ENCODE measurements at regions not wholly inside any gene's neighbourhood (a gene's known extent, or its start where the extent isn't known, plus 50 kb on each side); places are given as distances from the start of the nearest gene placed in this dataset.
A peak's percentile ranks its signal among the peaks of the same experiment; 100 is the strongest.

DNA sequence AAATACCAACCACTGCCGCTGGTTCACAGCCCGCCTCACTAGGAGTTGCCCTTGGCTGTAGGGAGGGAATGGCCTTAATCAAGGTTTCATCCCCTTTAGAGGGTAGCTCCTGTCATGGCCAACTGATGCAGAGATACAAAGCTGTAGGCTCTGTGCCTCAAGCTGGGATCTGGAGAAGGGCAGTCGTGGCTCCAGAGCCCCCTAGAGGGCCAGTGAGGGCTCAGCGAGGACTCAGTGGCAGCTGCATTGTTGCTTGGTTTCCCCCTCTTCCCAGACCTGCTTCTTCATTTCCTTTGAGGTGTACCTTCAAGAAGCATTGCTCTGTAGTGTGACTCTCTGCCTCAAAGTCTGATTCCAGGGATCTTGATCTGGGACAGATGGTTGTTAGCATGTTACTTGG lies 302.1 kb downstream of the LPIN1 start:
- Mint-ChIP-seq H3K36me3 (ENCODE audit: low read depth) (0 out of 2 replicates have a peak, but pooled peaks cover under 1% of the 10 kb centered on the region), H3K4me1 (ENCODE audit: low read depth) (peaks cover 55% of the 10 kb centered on the region), H3K4me3 (no peak overlapping the region), H3K9me3 (no peaks in the 10 kb centered on the region), H3K27me3 (ENCODE audit: insufficient read depth) (no peaks in the 10 kb centered on the region), H3K27ac (no peak overlapping the region)
- TF ChIP-seq, protein P1, sequence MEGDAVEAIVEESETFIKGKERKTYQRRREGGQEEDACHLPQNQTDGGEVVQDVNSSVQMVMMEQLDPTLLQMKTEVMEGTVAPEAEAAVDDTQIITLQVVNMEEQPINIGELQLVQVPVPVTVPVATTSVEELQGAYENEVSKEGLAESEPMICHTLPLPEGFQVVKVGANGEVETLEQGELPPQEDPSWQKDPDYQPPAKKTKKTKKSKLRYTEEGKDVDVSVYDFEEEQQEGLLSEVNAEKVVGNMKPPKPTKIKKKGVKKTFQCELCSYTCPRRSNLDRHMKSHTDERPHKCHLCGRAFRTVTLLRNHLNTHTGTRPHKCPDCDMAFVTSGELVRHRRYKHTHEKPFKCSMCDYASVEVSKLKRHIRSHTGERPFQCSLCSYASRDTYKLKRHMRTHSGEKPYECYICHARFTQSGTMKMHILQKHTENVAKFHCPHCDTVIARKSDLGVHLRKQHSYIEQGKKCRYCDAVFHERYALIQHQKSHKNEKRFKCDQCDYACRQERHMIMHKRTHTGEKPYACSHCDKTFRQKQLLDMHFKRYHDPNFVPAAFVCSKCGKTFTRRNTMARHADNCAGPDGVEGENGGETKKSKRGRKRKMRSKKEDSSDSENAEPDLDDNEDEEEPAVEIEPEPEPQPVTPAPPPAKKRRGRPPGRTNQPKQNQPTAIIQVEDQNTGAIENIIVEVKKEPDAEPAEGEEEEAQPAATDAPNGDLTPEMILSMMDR (IDR thresholded peaks at IDR 0.05) = peak; percentile 29; the same call in 1 of the 2 replicates
- no peak for DNase-seq

DNA sequence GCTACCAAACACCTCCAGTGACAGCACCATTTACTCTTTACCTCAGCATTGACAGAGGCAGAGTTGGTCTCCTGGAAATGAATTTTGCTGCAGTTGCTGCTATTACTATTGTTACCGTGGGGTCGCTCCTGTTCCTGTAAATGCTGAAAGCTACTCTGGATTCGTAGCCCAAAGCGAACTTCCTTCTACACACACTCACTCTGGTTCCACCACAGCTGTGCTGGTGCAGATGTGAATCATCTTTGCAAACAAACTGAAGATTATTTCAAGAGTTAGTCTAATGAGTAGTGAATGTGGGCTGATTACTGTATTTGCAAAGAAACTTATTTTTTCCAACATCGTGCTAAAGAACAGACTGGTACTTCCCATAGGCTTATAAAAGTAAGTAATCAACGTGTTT lies 304.0 kb downstream of the LPIN1 start:
- H3K27me3 Mint-ChIP-seq (ENCODE audit: insufficient read depth) = no peaks in the 10 kb centered on the region
- DNase-seq = peak; percentile 82
- H3K4me3 Mint-ChIP-seq = peak overlapping the region; percentile 46
- no peaks in the 10 kb centered on the region for H3K9me3 Mint-ChIP-seq
- 0 out of 2 replicates have a peak overlapping the region, but pooled peaks have one; percentile 22 for H3K27ac Mint-ChIP-seq
- H3K4me1 Mint-ChIP-seq (ENCODE audit: low read depth) = peaks cover 55% of the 10 kb centered on the region
- TF ChIP-seq, protein P1 (IDR thresholded peaks at IDR 0.05) = peak; percentile 61
- H3K36me3 Mint-ChIP-seq (ENCODE audit: low read depth) = 0 out of 2 replicates have a peak, but pooled peaks cover 4% of the 10 kb centered on the region

DNA sequence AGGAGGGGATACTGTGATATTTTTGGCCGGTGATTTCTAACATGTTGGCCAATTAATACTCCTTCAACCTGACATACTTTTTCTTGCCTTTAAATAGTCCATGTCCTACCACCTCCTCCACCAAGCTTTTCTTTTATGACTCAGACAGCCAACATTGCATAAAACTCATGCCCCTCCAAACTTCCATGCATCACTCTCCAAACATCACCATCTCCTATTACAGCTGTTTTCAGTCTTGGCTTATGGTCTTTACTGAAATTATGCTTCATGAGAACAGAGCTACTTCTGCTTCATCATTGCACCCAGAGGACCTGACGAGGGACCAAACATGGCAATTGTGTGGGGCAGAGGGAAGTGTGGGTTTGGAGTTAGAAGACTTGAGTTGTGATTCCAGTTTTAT lies 305.4 kb downstream of the LPIN1 start:
- TF ChIP-seq, protein P1 (IDR thresholded peaks at IDR 0.05) = no peak
- Mint-ChIP-seq H3K4me1 (ENCODE audit: low read depth) (peaks cover 43% of the 10 kb centered on the region), H3K36me3 (ENCODE audit: low read depth) (0 out of 2 replicates have a peak, but pooled peaks cover 4% of the 10 kb centered on the region), H3K4me3 (no peak overlapping the region), H3K27me3 (ENCODE audit: insufficient read depth) (no peaks in the 10 kb centered on the region), H3K27ac (no peak overlapping the region), H3K9me3 (no peaks in the 10 kb centered on the region)
- peak; percentile 37 for DNase-seq

DNA sequence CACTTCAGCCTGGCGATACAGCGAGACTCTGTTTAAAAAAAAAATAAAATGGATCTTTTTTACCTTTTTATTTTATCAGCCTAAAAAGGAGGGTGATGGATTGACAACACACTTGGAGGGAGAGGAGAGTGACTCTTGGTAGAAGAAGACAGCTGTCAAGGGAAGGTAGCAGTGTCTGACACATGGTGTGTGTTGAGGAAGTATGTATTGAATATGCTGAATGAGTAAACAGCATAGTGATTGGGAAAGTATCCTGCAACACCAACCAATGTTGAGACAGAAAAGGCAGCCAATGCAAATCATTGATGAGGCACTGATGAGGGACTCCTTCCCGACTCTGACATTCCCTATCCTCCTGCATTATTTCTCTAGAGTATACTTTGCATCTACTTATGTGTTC lies 306.4 kb downstream of the LPIN1 start:
- DNase-seq = no peak
- Mint-ChIP-seq H3K27me3 (ENCODE audit: insufficient read depth) (no peaks in the 10 kb centered on the region), H3K36me3 (ENCODE audit: low read depth) (0 out of 2 replicates have a peak, but pooled peaks cover 4% of the 10 kb centered on the region)

DNA sequence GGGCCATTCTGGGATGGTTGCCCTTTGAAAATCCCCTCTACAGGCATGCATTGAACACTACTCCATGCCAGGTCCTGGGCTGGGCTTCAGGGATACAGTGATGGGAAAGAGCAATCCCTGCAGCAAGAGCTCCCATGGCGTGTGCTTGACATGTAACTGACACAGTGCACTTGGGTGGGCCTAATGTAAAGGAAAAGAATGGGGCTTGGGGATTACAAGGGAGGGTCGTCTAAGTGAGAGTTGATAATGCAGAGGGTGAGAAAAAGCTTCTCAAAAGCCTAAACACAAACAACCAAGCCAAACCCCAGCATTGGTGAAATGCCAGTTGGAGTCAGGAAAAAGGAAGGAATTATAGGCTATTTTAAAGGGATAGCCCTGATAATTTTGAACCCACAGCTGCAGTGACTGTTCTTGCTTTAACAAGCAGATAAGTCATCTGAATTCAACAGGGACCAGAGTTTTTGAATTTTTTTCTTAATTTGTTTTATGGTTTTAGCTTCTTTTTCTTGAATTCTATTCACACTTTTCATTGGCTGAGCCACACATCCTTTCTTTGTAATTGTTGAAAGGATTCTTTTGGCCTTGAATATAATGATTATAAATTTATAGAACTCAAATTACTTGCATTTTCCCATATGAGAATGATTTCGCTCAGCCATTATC lies 308.7 kb downstream of the LPIN1 start:
- Mint-ChIP-seq H3K4me1 (ENCODE audit: low read depth) (peaks cover 41% of the 10 kb centered on the region), H3K27ac (no peak overlapping the region), H3K36me3 (ENCODE audit: low read depth) (0 out of 2 replicates have a peak, but pooled peaks cover 4% of the 10 kb centered on the region), H3K4me3 (no peak overlapping the region), H3K9me3 (no peaks in the 10 kb centered on the region), H3K27me3 (ENCODE audit: insufficient read depth) (no peaks in the 10 kb centered on the region)
- TF ChIP-seq, protein P1 (IDR thresholded peaks at IDR 0.05) = no peak
- no peak for DNase-seq

More for the DNA sequence above, 306.4 kb downstream of the LPIN1 start:
- no peak overlapping the region for H3K27ac Mint-ChIP-seq
- no peaks in the 10 kb centered on the region for H3K9me3 Mint-ChIP-seq
- no peak overlapping the region for H3K4me3 Mint-ChIP-seq
- peaks cover 38% of the 10 kb centered on the region for H3K4me1 Mint-ChIP-seq (ENCODE audit: low read depth)
- TF ChIP-seq, protein P1 (IDR thresholded peaks at IDR 0.05) = no peak

Data from HFFc6 (cell line).